ENCODE measurements at regions not wholly inside any gene's neighbourhood (a gene's known extent, or its start where the extent isn't known, plus 50 kb on each side); places are given as distances from the start of the nearest gene placed in this dataset.
"Not testable (repeated sequence)": the region's sequence is repeated elsewhere in the genome, so short reads cannot be mapped to it uniquely, and the experiment has no call there.

- no peak for DNase-seq (ENCODE audit: unreplicated experiment)
- Mint-ChIP-seq H3K27me3 (ENCODE audit: insufficient read depth, unreplicated experiment) (no peaks in the 10 kb centered on the region), H3K4me3 (ENCODE audit: unreplicated experiment) (no peak overlapping the region), H3K27ac (ENCODE audit: low read depth, unreplicated experiment) (no peak overlapping the region), H3K36me3 (ENCODE audit: insufficient read depth, unreplicated experiment) (no peaks in the 10 kb centered on the region), H3K9me3 (ENCODE audit: unreplicated experiment) (peaks cover 10% of the 10 kb centered on the region), H3K4me1 (ENCODE audit: insufficient read depth, unreplicated experiment) (peaks cover 13% of the 10 kb centered on the region)
- ChIA-PET POLR2A (interaction anchor here (0.7 kb wide), 1 partner anchor 28 kb away, joined by 3 read pairs; no protein-coding TSS in a partner anchor), CTCF (interaction anchor here (0.6 to 1.0 kb wide), 3 partner anchors 10 to 46 kb away, joined by 3 read pairs; no protein-coding TSS in a partner anchor)
- no TSS peak for BruUV-seq (replicated peaks)
- no peak for TF ChIP-seq CTCF (IDR thresholded peaks at IDR 0.05; ENCODE audit: unreplicated experiment)
- intact Hi-C loops (cut with micrococcal nuclease) = no loop called here
These were observed 79.2 kb upstream of the COL8A1 start for GRCh38 chr3:99559196-99559595.

- intact Hi-C loops (cut with micrococcal nuclease); CTCF ChIA-PET; H3K27ac Mint-ChIP-seq (ENCODE audit: low read depth, unreplicated experiment); H3K27me3 Mint-ChIP-seq (ENCODE audit: insufficient read depth, unreplicated experiment); DNase-seq (ENCODE audit: unreplicated experiment); BruUV-seq (replicated peaks); H3K4me3 Mint-ChIP-seq (ENCODE audit: unreplicated experiment); H3K36me3 Mint-ChIP-seq (ENCODE audit: insufficient read depth, unreplicated experiment); POLR2A ChIA-PET; H3K4me1 Mint-ChIP-seq (ENCODE audit: insufficient read depth, unreplicated experiment): not testable (repeated sequence)
- peaks cover 12% of the 10 kb centered on the region for H3K9me3 Mint-ChIP-seq (ENCODE audit: unreplicated experiment)
These were observed 82.5 kb upstream of the COL8A1 start for GRCh38 chr3:99555885-99556284.

GRCh38 chr3:99551520-99551919, 86.9 kb upstream of the COL8A1 start:
- POLR2A ChIA-PET = interaction anchor here (0.8 kb wide), 1 partner anchor 82 kb away, joined by 5 read pairs; no protein-coding TSS in a partner anchor
- peaks cover 12% of the 10 kb centered on the region for H3K9me3 Mint-ChIP-seq (ENCODE audit: unreplicated experiment)
- no peaks in the 10 kb centered on the region for H3K27me3 Mint-ChIP-seq (ENCODE audit: insufficient read depth, unreplicated experiment)
- no peaks in the 10 kb centered on the region for H3K36me3 Mint-ChIP-seq (ENCODE audit: insufficient read depth, unreplicated experiment)
- CTCF ChIA-PET = interaction anchor here (1.0 kb wide), 3 partner anchors 37 to 136 kb away, joined by 3 read pairs; no protein-coding TSS in a partner anchor
- H3K4me3 Mint-ChIP-seq (ENCODE audit: unreplicated experiment) = no peak overlapping the region
- TF ChIP-seq CTCF (IDR thresholded peaks at IDR 0.05; ENCODE audit: unreplicated experiment) = no peak
- BruUV-seq (replicated peaks) = no TSS peak
- peak overlapping the region; percentile 5 for H3K27ac Mint-ChIP-seq (ENCODE audit: low read depth, unreplicated experiment)
- DNase-seq (ENCODE audit: unreplicated experiment) = no peak
- intact Hi-C loops (cut with micrococcal nuclease) = no loop called here
- H3K4me1 Mint-ChIP-seq (ENCODE audit: insufficient read depth, unreplicated experiment) = peaks cover 32% of the 10 kb centered on the region

- intact Hi-C loops (cut with micrococcal nuclease) = no loop called here
- no TSS peak for BruUV-seq (replicated peaks)
- POLR2A ChIA-PET = interaction anchor here (0.7 to 1.6 kb wide), 4 partner anchors 20 to 88 kb away, joined by 3 to 4 read pairs (median 4); no protein-coding TSS in a partner anchor
- DNase-seq (ENCODE audit: unreplicated experiment) = peak; percentile 48
- Mint-ChIP-seq H3K27me3 (ENCODE audit: insufficient read depth, unreplicated experiment) (no peaks in the 10 kb centered on the region), H3K4me1 (ENCODE audit: insufficient read depth, unreplicated experiment) (peaks cover 41% of the 10 kb centered on the region), H3K9me3 (ENCODE audit: unreplicated experiment) (peaks cover 11% of the 10 kb centered on the region), H3K36me3 (ENCODE audit: insufficient read depth, unreplicated experiment) (no peaks in the 10 kb centered on the region), H3K27ac (ENCODE audit: low read depth, unreplicated experiment) (peak overlapping the region; percentile 17), H3K4me3 (ENCODE audit: unreplicated experiment) (no peak overlapping the region)
- TF ChIP-seq CTCF (IDR thresholded peaks at IDR 0.05; ENCODE audit: unreplicated experiment) = no peak
- CTCF ChIA-PET = interaction anchor here (0.6 to 1.5 kb wide), 2 partner anchors 86 to 377 kb away, joined by 4 read pairs; no protein-coding TSS in a partner anchor
These were observed 88.3 kb upstream of the COL8A1 start for GRCh38 chr3:99549957-99550603.

Measured in MCF 10A (cell line).